Ovary (tissue), 3 donors: ENCODE measurements at regions not wholly inside any gene's neighbourhood (a gene's known extent, or its start where the extent isn't known, plus 50 kb on each side); places are given as distances from the start of the nearest gene placed in this dataset.

Experiments
- CTCF ChIP-seq, 3 donors: fragments of 450-650 bp in 2 of 3; fragments of 200-600 bp in 1 of 3; IDR thresholded peaks; one replicate each; pipeline versions ENCODE4 v1.5.1 to v1.8.0; 2016 to 2022; ENCODE audit warnings: antibody characterized with exemption in 3 of 3, mild to moderate bottlenecking in 1 of 3
- EP300 ChIP-seq: sonication (generic); formaldehyde crosslinking; IDR thresholded peaks from one replicate; pipeline ENCODE4 v1.6.1; 2017; ENCODE audit warnings: antibody characterized with exemption
- POLR2A ChIP-seq: fragments of 450-650 bp; IDR thresholded peaks from one replicate; pipeline ENCODE4 v1.6.1; 2017; ENCODE audit warnings: antibody characterized with exemption, mild to moderate bottlenecking, moderate library complexity
- donor health status: DM: no; HTN: no; CAD: no.

DNA sequence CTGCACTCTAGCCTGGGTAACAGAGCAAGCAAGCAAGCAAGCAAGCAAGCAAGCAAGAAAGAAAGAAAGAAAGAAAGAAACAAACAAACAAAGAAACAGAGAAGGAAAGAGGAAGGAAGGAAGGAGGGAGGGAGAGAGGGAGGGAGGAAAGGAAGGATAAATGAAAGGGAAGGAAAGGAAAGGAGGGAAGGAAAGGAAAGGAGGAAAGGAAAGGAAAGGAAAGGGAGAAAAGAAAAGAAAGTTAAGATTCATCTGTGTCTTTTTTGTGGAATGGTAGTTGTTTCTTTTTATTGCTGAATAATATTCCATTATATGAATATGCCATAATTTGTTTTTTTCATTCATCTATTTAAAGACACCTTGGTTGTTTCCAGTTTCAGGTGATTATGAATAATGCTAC, 506.9 kb upstream of the NAALADL2 start:
- TF ChIP-seq CTCF (IDR thresholded peaks at IDR 0.05) (no peak), POLR2A (no peak), EP300 (no peak)
